ENCODE measurements at regions not wholly inside any gene's neighbourhood (a gene's known extent, or its start where the extent isn't known, plus 50 kb on each side); places are given as distances from the start of the nearest gene placed in this dataset.

DNA sequence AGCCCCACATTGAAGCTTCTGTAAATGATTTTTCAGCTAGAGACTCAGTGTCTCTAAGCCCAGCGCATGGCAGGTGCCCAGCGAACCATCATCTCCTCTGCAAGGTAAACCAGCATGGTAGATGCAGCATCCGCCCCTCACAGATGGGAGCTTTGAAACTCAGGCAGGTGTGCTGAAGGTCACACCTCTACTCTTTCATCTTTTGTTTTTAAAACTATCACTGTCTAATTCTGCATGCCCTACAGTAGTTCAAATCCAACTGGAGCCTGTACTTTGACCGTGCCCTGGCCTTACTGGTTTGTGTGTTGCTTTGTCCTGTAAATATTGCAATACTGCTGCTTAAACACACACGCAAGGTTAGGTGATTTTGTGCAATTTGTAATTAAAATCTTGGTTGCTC, 831.1 kb downstream of the GALR1 start:
- no peak for DNase-seq

DNA sequence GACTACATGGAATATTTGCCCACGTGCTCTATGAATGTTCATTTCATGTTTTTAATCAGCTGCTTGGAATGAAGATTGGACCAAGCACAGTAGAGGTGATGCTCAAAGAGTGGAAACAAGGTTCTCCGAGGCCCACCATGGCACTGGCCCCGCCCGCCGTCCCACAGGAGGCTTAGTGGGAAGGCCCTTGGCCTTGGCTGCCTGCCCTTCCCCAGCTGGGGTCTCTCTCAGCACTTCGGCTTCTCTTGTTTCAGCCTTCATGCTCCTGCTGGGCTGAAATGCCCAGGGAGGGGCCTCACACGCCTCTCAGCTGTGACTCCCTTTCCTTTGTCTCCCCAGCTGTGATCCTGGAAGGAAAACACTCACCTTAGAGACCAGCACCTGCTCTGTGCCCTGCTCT, 833.2 kb downstream of the GALR1 start:
- no peak for DNase-seq

DNA sequence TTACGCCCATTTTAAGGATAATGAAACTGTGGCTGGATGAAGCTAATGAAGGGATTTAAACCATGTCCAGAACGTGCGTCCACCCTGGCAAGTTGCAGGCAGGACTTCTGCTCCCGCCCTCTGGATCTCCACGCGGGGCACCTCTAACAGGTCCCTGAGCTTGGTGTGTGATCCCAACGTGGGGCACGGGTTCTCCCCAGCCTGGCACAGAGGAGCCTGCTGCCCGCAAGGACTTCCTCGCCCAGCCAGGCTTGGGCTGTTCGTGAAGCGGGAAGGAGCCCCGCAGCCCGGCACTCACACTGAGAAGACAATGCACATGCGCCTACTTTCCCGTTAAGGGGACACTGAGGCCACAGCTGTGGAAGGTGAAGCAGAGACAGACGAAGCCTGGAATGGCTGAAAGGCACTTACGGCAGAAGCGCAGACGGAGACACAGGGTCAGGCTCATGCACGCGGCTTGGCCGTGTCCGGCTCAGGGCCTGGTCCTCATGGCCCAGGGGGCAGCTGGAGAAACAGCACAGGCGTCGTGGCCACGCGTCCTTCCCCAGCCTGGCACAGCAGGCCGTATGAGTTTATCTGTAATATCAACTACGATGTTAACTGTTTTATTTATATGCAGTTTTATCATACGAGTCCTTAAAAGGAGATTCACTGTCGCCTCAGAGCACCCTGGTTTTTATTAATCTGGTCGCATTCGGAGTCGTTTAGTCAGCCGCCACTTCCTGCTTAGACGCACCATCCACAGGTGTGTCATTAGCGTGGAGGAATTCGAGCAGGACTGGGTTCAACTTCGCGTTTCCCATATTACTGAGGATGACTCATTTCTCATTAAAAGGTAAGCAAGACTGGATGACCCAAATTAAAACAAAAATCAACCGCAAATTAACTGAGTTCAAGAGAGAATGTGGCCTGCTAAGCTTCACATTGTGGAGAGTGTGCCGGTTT, 835.9 kb downstream of the GALR1 start:
- DNase-seq, result no peak

DNA sequence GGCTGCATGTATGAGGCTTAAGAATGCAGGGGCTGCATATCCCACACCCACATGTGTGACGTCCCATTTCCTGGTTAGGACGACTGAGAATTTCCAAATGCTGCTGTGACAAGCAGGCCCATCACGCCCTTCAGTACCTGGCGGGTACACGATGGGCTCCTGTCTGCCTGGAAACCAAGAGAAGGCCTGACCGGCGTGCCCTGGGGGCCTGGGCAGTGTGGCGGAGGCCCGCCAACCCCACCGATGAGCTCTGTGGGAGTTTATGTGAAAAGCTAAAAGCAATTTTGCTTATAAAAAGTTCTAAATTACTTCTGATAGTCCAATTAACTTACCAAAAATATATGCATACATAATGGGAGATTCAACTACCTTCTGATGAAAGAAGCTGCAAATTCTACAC, 837.3 kb downstream of the GALR1 start:
- DNase-seq, result no peak

DNA sequence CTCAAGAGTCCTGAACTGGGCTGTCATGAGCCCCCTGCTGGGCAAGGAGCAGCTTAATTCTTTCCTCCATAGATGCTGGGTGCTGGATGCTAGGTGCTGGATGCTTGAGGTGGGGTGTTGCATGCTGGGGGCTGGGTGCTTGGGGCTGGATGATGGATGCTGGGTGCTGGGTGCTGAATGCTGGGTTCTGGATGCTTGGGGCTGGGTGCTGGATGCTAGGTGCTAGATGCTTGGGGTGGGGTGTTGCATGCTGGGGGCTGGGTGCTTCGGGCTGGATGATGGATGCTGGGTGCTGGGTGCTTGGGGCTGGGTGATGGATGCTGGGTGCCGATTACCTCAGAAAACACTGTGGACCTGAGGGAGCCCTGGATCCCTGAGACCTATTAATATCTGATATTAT, 837.7 kb downstream of the GALR1 start:
- no peak for DNase-seq

DNA sequence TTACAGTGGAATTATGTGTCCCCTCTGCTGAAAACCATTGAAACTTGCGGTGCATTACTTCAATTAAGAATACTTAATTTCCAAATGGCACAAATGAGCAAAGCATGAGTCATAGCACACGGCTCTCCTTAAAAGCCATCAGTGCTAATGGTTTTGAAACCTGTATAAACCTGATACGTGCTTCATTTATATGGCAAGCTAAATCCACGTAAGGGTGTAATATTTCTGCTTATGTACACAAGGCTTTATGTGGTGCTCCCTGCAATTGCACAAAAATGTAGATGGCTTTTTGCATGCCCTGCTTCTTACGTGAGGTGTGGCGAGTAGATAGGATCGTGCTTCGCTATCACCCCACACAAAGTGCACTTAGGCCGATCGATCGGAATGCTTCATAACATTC, 840.9 kb downstream of the GALR1 start:
- no peak for DNase-seq

DNA sequence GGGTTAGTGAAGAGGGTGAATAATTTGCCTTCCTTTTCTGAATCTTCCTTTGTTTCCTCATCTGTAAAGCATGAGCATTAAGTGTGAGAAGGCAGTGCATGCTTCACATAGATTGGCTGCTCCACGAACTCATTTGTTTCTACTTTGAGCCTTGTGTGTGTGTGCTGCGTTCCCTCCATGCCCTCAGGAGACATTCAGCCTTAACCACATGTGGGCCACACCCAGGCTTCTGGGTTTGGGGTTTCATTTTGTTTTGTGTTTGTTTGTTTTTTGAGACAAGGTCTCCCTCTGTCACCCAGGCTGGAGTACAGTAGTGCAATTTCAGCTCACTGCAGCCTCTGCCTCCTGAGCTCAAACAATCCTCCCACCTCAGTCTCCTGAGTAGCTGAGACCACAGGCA, 843.3 kb downstream of the GALR1 start:
- DNase-seq, result no peak

DNA sequence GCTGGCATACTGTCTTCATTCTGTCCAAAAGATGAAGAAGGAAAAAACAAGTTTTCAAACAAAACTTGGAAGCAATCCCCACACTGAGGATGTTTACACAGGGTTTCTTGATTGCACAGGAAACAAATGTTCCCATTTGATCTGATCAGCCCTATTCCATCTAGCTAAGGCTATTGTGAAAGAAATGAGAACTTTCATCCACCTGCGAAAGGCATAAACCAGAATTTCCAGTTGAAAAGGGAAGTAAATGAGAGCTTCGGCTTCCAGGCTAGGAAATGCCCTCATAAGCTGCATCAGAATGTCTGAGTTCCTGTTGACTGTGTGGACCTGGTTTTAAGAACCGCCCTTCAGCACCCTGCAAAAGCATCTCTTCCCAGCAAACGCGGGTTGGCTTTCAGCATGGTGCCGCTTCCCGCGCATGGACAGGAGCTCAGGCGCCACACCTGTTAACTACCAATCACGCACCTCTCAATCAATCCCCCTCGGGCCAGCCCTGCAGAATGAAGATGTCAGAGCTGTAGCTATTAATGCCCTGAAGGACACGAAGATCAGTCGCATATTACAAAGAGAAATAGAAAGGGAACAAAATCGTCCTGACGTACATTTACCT, 850.4 kb downstream of the GALR1 start:
- no peak for DNase-seq

DNA sequence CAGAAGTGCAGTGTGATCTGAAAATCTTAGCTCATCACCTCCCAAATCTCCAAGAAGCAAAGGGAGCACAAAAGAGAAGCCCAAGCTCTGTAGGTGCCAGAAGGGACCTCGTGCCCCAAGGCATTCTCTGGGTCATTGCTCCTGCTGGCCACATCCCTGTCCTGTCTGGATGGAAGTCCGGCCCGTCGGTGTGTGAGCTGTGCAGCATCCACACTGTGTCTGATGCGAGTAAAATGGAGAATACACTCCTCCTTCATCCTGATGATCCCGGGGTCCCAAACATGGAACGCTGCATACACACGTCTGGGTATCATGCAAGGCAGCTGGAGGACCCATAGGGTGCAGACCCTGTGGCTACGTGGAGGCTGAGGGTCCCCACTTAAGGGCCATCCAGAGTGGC, 851.4 kb downstream of the GALR1 start:
- no peak for DNase-seq

DNA sequence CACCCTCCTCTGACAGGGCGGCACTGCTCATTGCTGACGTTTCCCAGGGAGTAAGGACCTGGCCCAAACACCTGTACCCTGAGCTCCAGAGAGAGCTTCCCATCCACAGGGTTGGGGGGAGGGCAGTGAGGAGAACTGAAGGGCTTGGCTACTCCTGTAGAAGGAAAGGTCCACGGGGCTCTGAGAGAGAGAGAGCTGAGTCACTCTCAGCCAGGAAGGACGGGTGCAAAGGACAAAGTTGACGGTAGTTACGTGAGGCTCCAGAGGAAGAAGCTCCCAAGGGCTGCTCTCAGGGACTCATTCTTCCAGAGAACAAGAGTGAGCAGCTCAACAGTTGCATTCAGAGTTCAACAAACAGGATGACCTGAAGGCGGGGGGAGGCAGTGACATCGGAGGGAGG, 852.5 kb downstream of the GALR1 start:
- DNase-seq, result no peak

DNA sequence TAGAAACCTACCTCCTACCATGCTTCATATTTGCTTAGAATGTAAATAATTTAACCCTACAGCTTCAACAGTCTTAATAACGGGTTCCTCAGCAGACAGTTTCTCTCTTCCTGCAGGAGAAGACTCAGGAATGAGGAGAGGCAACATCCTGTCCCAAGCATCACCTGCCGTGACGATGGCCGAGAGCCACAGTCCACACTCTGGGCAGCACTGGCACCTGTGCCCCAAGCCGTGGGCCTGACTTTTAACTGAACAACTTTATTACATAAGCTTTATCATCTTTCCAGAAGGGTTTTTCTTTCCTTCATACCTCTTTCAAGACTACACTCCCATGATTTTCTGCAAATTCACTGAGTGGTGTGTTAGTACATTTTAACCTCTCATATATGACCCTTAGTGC, 856.0 kb downstream of the GALR1 start:
- no peak for DNase-seq

DNA sequence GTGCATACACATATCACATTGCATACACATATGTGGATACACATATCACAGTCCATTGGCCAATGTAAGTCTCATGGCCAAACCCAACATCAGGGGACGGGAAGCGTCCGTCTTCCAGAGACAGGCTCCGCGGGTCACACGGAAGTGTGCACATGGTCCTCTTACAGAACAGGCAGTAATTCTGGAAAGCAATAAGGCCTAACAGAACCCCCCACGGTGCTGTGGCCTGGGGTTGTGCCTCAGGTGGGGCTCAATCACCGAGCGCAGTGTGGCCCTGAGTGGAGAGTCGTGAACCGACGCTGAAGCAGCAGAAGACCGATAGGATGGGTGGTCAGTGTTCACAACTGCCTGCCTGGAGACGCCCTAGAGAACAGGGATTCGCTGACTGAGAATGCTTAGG, 857.3 kb downstream of the GALR1 start:
- no peak for DNase-seq

DNA sequence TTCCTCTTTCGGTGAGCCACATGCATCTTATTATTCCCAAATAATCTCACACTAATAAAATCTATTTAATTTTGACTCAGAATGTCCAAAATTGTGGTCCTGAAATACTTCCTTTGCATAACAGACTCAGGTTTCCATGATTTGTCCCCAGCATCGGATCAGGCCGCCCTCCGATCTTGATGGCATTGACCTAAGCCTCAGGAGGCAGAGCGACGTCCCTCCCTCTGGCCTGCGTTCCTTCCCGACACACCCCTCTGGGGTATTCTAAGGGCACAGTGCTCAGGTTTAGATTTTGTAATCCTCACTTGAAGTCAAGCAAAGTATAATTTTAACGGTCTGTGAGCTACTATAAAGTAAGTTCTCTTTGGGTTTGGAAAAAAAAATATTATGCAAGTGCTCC, 857.7 kb downstream of the GALR1 start:
- DNase-seq, result no peak

DNA sequence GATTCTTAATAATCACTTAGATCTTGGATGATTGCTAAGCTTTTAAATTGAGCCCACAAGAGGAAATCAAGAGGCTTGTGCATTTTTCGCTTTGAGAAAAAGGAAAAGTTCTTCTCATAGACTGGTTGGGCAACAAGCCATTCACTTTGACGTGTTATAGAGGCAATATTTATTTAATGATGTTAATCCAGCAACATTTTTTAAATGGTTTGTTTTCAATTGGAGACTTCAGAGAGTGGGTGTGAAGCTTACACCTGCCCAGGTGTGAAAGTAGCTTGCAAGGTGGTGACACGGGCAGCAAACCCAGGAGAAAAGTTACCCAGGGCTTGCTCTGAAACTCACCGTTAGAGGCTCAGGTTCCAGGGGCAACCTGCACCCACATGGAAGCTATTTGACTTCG, 858.9 kb downstream of the GALR1 start:
- DNase-seq, result no peak

DNA sequence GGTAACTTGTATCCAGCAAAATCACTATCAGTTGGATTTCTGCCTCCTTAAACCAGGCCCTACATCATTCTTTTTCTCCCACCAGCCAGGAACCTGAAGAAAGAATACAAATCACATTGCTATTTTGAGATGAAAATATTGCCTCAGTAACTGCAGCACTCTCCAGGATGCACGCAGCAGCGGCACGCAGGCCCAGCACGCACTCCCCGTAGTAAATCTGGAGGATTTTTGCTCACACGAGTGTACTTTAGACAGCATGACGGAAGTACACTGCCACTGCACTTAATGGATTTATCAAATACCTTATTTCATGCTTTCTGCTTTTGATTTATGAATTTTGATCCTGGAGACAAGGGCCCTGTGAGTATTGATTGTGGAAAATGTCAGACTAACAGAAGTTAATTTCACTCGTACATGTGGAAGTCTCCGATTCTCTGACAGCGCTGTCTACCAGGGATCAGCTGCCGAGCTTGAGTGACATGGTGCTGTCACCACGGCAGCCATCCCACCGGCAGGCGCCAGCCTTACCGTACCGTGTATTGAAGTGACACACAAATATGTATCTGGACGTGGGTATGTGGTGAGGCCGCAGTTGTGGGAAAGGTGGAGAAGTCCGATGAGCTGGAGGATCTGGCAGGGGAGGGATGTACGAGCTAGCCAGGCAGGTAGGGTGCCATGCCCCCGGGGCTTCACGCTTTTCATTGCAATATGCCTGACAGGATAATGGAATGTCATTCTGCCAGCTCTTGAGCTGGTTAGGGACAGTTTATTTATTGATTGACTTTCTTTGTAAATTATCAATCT, 863.7 kb downstream of the GALR1 start:
- DNase-seq, result no peak

DNA sequence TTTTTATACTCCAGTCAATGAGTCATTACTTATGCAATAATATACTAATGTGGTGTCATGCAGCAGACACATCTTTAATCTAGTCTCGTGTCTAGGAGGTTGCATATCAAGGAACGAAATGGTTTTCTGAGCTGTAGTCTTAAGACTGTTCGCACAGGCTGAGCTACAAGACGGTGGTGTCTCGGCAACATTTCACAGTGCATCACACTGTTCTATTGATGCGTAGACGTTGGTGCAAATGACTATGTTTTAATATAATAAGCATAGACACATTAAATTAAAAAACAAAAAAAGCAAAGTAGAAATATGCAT, 864.2 kb downstream of the GALR1 start:
- DNase-seq, result no peak

DNA sequence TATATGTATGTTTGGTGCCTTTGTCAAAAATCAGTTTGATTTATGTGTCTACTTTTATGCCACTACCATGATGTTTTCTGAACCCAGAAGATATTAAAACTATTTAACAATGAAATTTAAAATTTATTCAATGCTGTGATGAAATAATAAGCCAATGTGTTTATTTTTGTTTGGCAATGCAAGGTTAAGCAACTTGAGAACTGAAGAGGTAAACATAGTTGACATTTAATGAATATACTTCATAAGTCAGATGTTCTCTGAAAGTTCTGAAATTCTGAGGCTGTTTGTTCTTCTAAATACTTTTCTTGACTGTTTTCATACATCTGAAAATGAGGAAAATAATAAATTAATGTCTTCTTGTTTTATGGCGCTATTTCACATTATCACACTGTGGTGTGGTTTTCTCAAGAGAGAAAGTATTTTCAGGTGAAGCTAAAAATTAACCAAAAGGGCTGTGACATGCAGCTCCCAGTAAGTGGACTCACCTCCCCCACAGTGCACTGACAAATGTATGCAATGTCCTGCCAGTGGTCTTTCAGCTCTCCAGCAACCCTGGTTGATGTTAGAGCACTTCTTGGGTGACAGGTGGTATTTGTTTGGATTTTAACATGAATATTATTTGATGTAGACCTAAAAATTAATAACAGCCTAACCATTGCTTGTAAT, 863.6 kb upstream of the SALL3 start:
- no peak for DNase-seq

DNA sequence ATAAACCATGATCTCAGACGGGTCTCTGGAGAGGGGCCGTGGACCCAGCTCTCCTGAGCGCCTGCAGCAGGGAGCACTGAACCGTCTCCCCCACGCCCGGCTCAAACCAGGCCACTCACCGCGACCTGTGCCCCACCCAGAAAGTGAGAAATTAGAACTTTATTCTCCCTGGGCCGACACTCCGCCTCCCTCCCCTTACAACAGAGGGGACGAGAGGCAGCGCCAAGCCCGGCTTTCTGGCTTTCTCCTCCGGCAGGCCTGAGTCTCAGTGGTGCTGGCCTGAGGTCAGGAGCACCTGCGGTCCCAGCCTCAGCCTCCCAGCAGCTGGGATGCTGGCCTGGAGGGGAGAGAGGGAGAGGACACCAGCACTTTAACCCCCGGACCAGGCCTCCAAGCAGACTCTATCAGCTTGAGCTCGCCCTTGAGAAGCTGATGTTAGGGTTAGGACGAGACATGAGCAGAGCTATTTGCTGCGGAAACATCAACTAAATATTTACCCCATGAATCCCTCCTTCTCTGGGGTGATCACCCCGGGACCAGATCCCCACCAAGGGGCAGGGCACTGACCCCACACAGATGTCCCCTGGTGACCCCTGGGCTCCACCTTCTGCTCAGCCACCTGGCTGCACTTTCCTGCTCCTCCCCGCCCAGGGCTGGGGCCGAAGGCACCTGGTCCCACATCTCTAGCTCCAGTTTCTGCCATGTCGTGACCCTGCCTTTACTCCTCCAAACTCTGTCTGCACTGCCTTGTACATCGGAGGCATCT, 856.3 kb upstream of the SALL3 start:
- DNase-seq, result no peak

DNA sequence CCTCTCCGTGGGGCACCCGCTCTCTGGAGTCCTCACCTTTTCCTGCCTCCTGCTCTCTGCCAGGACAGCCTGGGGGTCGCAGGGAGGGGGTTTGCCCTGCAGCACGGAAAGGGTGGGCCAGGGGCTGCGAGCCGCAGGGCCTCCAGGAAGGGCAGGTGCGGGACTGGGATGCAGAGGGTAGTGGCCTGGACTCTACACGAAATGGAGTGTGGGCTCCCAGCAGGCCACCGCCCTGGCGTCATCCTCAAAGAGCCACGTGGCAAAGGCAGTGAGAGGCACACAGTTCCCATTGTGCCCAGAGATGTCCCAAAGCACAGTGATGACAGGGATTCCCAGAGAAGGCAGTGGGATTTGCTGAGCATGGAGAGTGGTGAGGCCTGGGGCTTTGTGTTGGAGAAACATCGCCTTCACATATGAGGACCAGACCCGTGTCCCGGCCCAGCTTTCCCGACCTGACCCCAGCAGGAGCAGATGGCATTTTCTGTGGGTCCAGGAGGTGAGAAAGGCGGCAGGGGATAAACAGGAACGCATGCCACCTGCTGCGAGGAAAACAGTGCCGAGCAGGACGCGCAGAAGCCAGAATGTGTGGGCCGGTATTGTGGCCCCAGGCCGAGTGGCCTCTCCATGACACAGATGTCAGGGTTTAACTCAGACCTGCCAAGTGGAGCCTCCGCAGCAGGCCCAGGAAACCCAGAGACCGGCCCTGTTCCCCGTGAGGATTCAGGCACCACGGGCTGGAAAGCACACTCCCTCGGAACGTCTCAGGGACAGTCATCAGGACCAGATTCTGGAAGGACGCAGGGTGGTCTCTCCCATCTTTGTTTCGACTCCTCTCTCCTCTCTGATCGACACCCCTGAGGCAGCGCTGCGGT, 855.5 kb upstream of the SALL3 start:
- DNase-seq, result no peak

DNA sequence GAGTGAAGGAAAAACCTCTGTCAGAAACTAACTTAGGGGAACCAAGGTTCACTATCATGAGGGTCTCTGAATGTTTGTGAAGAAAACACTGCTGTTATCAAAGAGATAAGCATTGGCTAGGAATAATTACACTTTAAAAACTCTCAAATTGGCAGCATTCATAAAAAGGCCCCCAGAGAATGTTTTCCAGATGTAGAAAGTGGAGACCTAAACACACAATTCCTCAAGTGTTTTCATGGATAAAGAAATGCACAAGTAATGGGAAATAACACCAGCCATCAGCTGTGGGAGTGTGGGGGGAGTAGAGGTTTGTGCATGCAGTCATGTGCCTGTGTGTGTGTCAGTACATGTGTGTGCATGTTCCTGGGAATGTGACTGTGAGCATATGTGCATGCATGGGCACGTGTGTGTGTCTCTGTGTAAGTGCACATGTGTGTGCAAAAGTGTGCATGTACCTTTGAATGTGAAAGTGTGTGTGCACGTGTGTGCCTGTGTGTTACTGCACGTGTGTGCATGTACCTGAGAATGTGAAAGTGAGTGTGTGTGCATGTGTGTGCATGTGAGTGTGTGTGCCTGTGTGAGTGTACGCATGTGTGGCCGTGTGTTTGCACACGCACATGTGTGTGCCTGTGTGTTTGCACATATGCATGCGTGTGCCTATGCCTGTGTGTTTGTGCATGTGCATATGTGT, 854.3 kb upstream of the SALL3 start:
- no peak for DNase-seq

DNA sequence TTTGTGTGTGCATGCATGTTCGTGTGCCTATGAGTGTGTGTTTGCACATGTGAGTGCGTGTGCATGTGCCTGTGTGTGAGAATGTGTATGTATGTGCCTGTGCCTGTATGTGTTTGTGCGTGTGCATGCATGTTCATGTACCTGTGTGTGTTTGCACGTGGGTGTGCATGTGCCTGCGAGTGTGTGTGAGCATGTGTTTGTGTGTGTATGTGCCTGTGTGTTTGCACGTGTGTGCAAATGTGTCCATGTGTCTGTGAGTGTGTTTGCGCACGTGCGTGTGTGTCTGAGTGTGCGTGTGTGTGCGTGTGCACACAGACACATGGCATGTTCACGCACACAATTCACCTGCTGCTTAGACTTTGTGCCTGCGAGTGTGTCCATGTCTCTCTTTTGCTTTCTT, 853.5 kb upstream of the SALL3 start:
- DNase-seq, result no peak
